Ishikawa (cell line): ENCODE measurements at regions not wholly inside any gene's neighbourhood (a gene's known extent, or its start where the extent isn't known, plus 50 kb on each side); places are given as distances from the start of the nearest gene placed in this dataset.

Source experiments
- CEBPB ChIP-seq: IDR thresholded peaks from 2 replicates; pipeline ENCODE4 v1.6.1; 2012
- CREB1 ChIP-seq: IDR thresholded peaks from 2 replicates; pipeline ENCODE4 v1.6.1; 2012; ENCODE audit warnings: low read depth
- EGR1 ChIP-seq: IDR thresholded peaks from 2 replicates; pipeline ENCODE4 v1.6.1; 2012
- EP300 ChIP-seq: IDR thresholded peaks from 2 replicates; pipeline ENCODE4 v1.6.1; 2012; ENCODE audit warnings: borderline replicate concordance
- FOXM1 ChIP-seq: IDR thresholded peaks from 2 replicates; pipeline ENCODE4 v1.6.1; 2012; ENCODE audit warnings: low read depth, borderline replicate concordance
- MAX ChIP-seq: IDR thresholded peaks from 2 replicates; pipeline ENCODE4 v1.6.1; 2012
- NFIC ChIP-seq: IDR thresholded peaks from 2 replicates; pipeline ENCODE4 v1.6.1; 2012
- RAD21 ChIP-seq: IDR thresholded peaks from 2 replicates; pipeline ENCODE4 v1.6.1; 2012; ENCODE audit warnings: low read depth
- REST ChIP-seq: IDR thresholded peaks from 2 replicates; pipeline ENCODE4 v1.6.1; 2012; ENCODE audit warnings: low read depth, mild to moderate bottlenecking
- TAF1 ChIP-seq: IDR thresholded peaks from 2 replicates; pipeline ENCODE4 v1.6.1; 2012; ENCODE audit warnings: low read depth, mild to moderate bottlenecking
- TCF12 ChIP-seq: IDR thresholded peaks from 2 replicates; pipeline ENCODE4 v1.6.1; 2012; ENCODE audit warnings: low read depth
- TEAD4 ChIP-seq: IDR thresholded peaks from 2 replicates; pipeline ENCODE4 v1.6.1; 2012
- YY1 ChIP-seq: IDR thresholded peaks from 2 replicates; pipeline ENCODE4 v1.6.1; 2012; ENCODE audit warnings: low read depth

GRCh38 chr1:203420263-203420662, 55.3 kb upstream of the PRELP start:
- TF ChIP-seq TAF1: no peak
- no peak for TF ChIP-seq EP300
- TF ChIP-seq TEAD4: no peak
- TF ChIP-seq YY1: no peak
- TF ChIP-seq EGR1: no peak
- TF ChIP-seq CEBPB: no peak
- no peak for TF ChIP-seq RAD21
- TF ChIP-seq NFIC: no peak
- no peak for TF ChIP-seq FOXM1
- TF ChIP-seq REST: no peak
- no peak for TF ChIP-seq MAX
- no peak for TF ChIP-seq CREB1
- no peak for TF ChIP-seq TCF12
